HCT116 (cell line): ENCODE measurements at regions not wholly inside any gene's neighbourhood (a gene's known extent, or its start where the extent isn't known, plus 50 kb on each side); places are given as distances from the start of the nearest gene placed in this dataset.

Experiments
- ATAC-seq: fragments of 200-7000 bp; cut with Tn5 transposase; 2 replicates; pipeline ENCODE4 v1.9.1; 2020; ENCODE audit warnings: mild to moderate bottlenecking, moderate library complexity
- BruUV-seq: library from RNA; stranded (reverse); fragments of 400-500 nt; replicated peaks from 2 replicates; lab custom pipeline; 2021; lab: Mats Ljungman, UMichigan
- CTCF ChIA-PET: fragments of 300-600 bp; sonication (Branson Sonifier 250); formaldehyde crosslinking; loops from one replicate; lab custom pipeline; 2021; ENCODE audit warnings: antibody characterized with exemption; lab: Charles Lee
- POLR2A ChIA-PET: fragments of 300-600, 350-600 bp; sonication (Branson Sonifier 250); formaldehyde crosslinking; loops from one replicate; lab custom pipeline; 2021; ENCODE audit warnings: antibody characterized with exemption; lab: Charles Lee
- RAD21 ChIA-PET, 2 experiments: fragments of 300-600 bp; sonication (Branson Sonifier 250); formaldehyde crosslinking; loops; one replicate each; lab custom pipeline; 2023; ENCODE audit warnings: low total read pairs in 2 of 2; ENCODE audit not compliant: uncharacterized antibody in 2 of 2, unreplicated experiment in 2 of 2, low non-redundant PET in 1 of 2; lab: Charles Lee
- DNase-seq: peaks from one replicate; pipeline ENCODE4 v3.0.0-alpha.2; 2010; ENCODE audit warnings: low read depth, low spot score
- H2AFZ ChIP-seq: fragments of 200-600 bp; shearing (Covaris generic), sonication (generic); 2 replicates; pipeline ENCODE4 v1.6.1; 2017; ENCODE audit warnings: low read depth, mixed run types, mixed read lengths, antibody characterized with exemption, low read length; ENCODE audit not compliant: poor library complexity, severe bottlenecking
- H3K27ac ChIP-seq: 2 replicates; pipeline ENCODE4 v1.5.1; 2012; ENCODE audit warnings: low read depth, low read length
- H3K27me3 ChIP-seq: fragments of 200-600 bp; sonication (generic); 2 replicates; pipeline ENCODE4 v1.6.1; 2016; ENCODE audit warnings: mixed run types, low read length, mixed read lengths; ENCODE audit not compliant: insufficient read depth
- H3K36me3 ChIP-seq, 2 experiments: fragments of 200-500 bp in 1 of 2; fragments of 200-600 bp in 1 of 2; sonication (Bioruptor generic) in 1 of 2; sonication (generic) in 1 of 2; 2 replicates each; pipeline versions ENCODE4 v1.5.1 to v1.6.1; 2014 to 2016; ENCODE audit warnings: low read length in 2 of 2, inconsistent platforms in 1 of 2, mixed read lengths in 1 of 2, mixed run types in 1 of 2; ENCODE audit not compliant: insufficient read depth in 2 of 2, control insufficient read depth in 1 of 2
- H3K4me1 ChIP-seq, 2 experiments: fragments of 200-600 bp in 1 of 2; sonication (generic) in 1 of 2; 2 replicates each; pipeline versions ENCODE4 v1.5.1 to v1.6.1; 2012 to 2017; ENCODE audit warnings: low read length in 2 of 2, inconsistent platforms in 1 of 2, mild to moderate bottlenecking in 1 of 2, mixed read lengths in 1 of 2, mixed run types in 1 of 2, moderate library complexity in 1 of 2; ENCODE audit not compliant: insufficient read depth in 2 of 2, control insufficient read depth in 1 of 2
- H3K4me2 ChIP-seq: fragments of 200-600 bp; sonication (generic); 2 replicates; pipeline ENCODE4 v1.6.1; 2017; ENCODE audit warnings: mixed run types, low read length, mixed read lengths
- H3K4me3 ChIP-seq, 2 experiments: fragments of 200-600 bp in 1 of 2; sonication (generic) in 1 of 2; replicated peaks in 1 of 2; 2 replicates each; pipeline ENCODE4 v1.5.1; 2011 to 2016; ENCODE audit warnings: low read length in 2 of 2, control low read depth in 1 of 2, low read depth in 1 of 2, mild to moderate bottlenecking in 1 of 2, mixed read lengths in 1 of 2, mixed run types in 1 of 2
- H3K79me2 ChIP-seq: fragments of 200-600 bp; sonication (generic); 2 replicates; pipeline ENCODE4 v1.6.1; 2017; ENCODE audit warnings: mild to moderate bottlenecking, mixed run types, low read length, moderate library complexity, mixed read lengths; ENCODE audit not compliant: insufficient read depth
- H3K9ac ChIP-seq: fragments of 200-600 bp; sonication (generic); 2 replicates; pipeline ENCODE4 v1.6.1; 2016; ENCODE audit warnings: low read length, mixed read lengths
- H3K9me2 ChIP-seq: fragments of 200-600 bp; sonication (generic), shearing (Covaris generic); 2 replicates; pipeline ENCODE4 v1.6.1; 2017; ENCODE audit warnings: mixed run types, mild to moderate bottlenecking, moderate library complexity; ENCODE audit not compliant: insufficient read depth
- H3K9me3 ChIP-seq, 2 experiments: fragments of 200-500 bp in 1 of 2; fragments of 200-600 bp in 1 of 2; sonication (Bioruptor generic) in 1 of 2; sonication (generic) in 1 of 2; 2 replicates each; pipeline ENCODE4 v1.6.1; 2014 to 2017; ENCODE audit warnings: low read length in 2 of 2, mixed read lengths in 2 of 2, inconsistent platforms in 1 of 2, low read depth in 1 of 2, mild to moderate bottlenecking in 1 of 2, mixed run types in 1 of 2, moderate library complexity in 1 of 2; ENCODE audit not compliant: control insufficient read depth in 1 of 2, insufficient read depth in 1 of 2
- H4K20me1 ChIP-seq: fragments of 200-600 bp; sonication (generic), shearing (Covaris generic); 2 replicates; pipeline ENCODE4 v1.6.1; 2017; ENCODE audit warnings: mixed run types, mild to moderate bottlenecking, moderate library complexity; ENCODE audit not compliant: insufficient read depth
- CBX3 ChIP-seq: IDR thresholded peaks from 2 replicates; pipeline ENCODE4 v1.6.1; 2012; ENCODE audit warnings: low read depth
- ELF1 ChIP-seq: IDR thresholded peaks from 2 replicates; pipeline ENCODE4 v1.6.1; 2012; ENCODE audit warnings: low read depth, borderline replicate concordance
- EZH2 ChIP-seq: fragments of 200-600 bp; sonication (generic); IDR thresholded peaks from 2 replicates; pipeline ENCODE4 v1.6.1; 2017; ENCODE audit warnings: antibody characterized with exemption, mixed run types
- JUND ChIP-seq: IDR thresholded peaks from 2 replicates; pipeline ENCODE4 v1.6.1; 2012
- POLR2AphosphoS5 ChIP-seq: IDR thresholded peaks from 2 replicates; pipeline ENCODE4 v1.6.1; 2011; ENCODE audit warnings: mild to moderate bottlenecking, low read depth, low read length, moderate library complexity
- RAD21 ChIP-seq: IDR thresholded peaks from 2 replicates; pipeline ENCODE4 v1.6.1; 2012; ENCODE audit warnings: low read depth, mild to moderate bottlenecking
- SIN3A ChIP-seq: IDR thresholded peaks from 2 replicates; pipeline ENCODE4 v1.6.1; 2012; ENCODE audit warnings: low read depth
- SP1 ChIP-seq: IDR thresholded peaks from 2 replicates; pipeline ENCODE4 v1.6.1; 2012; ENCODE audit warnings: low read depth
- SRF ChIP-seq: IDR thresholded peaks from 2 replicates; pipeline ENCODE4 v1.6.1; 2012; ENCODE audit warnings: low read depth
- YY1 ChIP-seq: IDR thresholded peaks from 2 replicates; pipeline ENCODE4 v1.6.1; 2011; ENCODE audit warnings: low read length, low read depth, moderate library complexity, mild to moderate bottlenecking; ENCODE audit not compliant: insufficient replicate concordance; ENCODE audit errors: extremely low read depth
- intact Hi-C: fragments of 100-400 bp; cut with micrococcal nuclease; formaldehyde crosslinking; loops from 2 replicates; pipeline ENCODE4 v1.10.0; 2022
- TF ChIP-seq, protein P1 (sequence below): IDR thresholded peaks from 2 replicates; pipeline ENCODE4 v1.6.1; 2012; ENCODE audit warnings: low read depth

DNA sequence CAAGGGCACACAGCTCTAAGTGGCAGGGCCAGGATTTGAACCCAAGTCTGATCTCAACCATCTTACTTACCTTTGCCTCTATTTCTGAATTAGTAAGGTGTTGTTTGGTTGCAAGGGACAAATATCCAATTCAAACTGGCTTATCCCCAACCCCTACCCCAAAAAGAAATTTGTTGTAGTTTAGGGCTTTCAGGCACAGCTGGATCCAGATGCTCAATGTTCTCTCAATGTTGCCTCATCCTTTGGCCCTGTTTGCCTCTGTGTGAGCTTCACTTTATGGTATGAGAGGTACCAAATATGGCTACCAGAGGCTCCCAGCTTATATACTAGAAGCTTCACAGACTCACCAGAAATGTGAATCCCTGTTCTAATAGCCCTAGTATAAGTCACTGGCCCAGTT lies 499.9 kb downstream of the SHQ1 start:
- H3K9me3 ChIP-seq, result no peaks in the 10 kb centered on the region
- H2AFZ ChIP-seq, result peak overlapping the region; percentile 6
- TF ChIP-seq CBX3 (no peak), SRF (no peak), EZH2 (no peak), JUND (no peak), POLR2AphosphoS5 (no peak), SP1 (no peak), YY1 (no peak), RAD21 (no peak), SIN3A (no peak), ELF1 (no peak)
- TF ChIP-seq, protein P1, sequence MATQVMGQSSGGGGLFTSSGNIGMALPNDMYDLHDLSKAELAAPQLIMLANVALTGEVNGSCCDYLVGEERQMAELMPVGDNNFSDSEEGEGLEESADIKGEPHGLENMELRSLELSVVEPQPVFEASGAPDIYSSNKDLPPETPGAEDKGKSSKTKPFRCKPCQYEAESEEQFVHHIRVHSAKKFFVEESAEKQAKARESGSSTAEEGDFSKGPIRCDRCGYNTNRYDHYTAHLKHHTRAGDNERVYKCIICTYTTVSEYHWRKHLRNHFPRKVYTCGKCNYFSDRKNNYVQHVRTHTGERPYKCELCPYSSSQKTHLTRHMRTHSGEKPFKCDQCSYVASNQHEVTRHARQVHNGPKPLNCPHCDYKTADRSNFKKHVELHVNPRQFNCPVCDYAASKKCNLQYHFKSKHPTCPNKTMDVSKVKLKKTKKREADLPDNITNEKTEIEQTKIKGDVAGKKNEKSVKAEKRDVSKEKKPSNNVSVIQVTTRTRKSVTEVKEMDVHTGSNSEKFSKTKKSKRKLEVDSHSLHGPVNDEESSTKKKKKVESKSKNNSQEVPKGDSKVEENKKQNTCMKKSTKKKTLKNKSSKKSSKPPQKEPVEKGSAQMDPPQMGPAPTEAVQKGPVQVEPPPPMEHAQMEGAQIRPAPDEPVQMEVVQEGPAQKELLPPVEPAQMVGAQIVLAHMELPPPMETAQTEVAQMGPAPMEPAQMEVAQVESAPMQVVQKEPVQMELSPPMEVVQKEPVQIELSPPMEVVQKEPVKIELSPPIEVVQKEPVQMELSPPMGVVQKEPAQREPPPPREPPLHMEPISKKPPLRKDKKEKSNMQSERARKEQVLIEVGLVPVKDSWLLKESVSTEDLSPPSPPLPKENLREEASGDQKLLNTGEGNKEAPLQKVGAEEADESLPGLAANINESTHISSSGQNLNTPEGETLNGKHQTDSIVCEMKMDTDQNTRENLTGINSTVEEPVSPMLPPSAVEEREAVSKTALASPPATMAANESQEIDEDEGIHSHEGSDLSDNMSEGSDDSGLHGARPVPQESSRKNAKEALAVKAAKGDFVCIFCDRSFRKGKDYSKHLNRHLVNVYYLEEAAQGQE, result no peak
- no peaks in the 10 kb centered on the region for H4K20me1 ChIP-seq
- no peak overlapping the region for H3K4me2 ChIP-seq
- BruUV-seq, result no TSS peak
- no peaks in the 10 kb centered on the region for H3K36me3 ChIP-seq
- ChIA-PET RAD21 (no interaction called here), CTCF (no interaction called here), POLR2A (no interaction called here)
- no peak overlapping the region for H3K27ac ChIP-seq
- H3K9me2 ChIP-seq, result no peaks in the 10 kb centered on the region
- no peak for DNase-seq
- intact Hi-C loops, result no loop called here
- no peaks in the 10 kb centered on the region for H3K27me3 ChIP-seq
- no peaks in the 10 kb centered on the region for H3K79me2 ChIP-seq
- H3K4me3 ChIP-seq, result no peak overlapping the region
- ATAC-seq, result no peak
- peaks cover 0 to 19% of the 10 kb centered on the region in 2 experiments; a peak in 3 of 4 replicates for H3K4me1 ChIP-seq
- no peak overlapping the region for H3K9ac ChIP-seq
